ENCODE measurements at regions not wholly inside any gene's neighbourhood (a gene's known extent, or its start where the extent isn't known, plus 50 kb on each side); places are given as distances from the start of the nearest gene placed in this dataset.
"Not testable (repeated sequence)": the region's sequence is repeated elsewhere in the genome, so short reads cannot be mapped to it uniquely, and the experiment has no call there.

GRCh38 chr6:21745543-21746337 is 152.2 kb downstream of the SOX4 start:
- DNase-seq = no peak

GRCh38 chr6:21747441-21747840 is 153.9 kb downstream of the SOX4 start:
- no peak for DNase-seq

DNA sequence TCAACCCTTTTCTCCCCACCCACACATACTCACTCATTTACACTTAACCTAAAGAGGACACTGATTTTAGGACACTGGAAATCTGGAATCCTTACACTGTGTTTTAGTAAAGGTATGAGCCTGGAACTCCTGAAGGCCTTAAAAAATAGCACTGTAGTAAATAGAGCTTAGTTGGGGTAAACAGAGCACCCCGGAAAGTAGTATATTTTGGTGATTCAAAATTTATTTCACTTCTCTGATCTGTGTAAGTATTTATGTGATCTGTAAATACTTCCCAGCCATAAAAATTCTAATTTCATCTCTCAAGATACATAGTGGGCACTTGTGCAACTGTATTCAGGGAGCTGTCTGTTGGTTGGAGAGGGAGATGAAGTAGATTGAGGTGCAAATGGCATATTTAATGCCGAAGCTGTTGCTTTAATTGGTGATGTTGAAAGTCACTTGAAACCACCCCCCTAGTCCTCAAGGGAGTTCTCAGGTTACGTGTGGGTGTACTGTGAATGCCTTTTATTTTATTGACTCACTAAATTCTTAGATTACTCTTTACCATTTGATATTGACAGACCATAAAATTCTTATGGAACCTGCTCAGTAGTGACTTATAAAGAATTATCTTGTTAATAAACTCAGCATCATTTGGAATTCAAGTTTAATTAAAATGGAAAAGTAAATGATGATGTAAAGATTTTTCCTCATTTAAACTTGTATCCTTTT is 154.9 kb downstream of the SOX4 start:
- no peak for DNase-seq

- no peak for DNase-seq
These were observed 156.2 kb downstream of the SOX4 start for GRCh38 chr6:21749754-21750153.

DNA sequence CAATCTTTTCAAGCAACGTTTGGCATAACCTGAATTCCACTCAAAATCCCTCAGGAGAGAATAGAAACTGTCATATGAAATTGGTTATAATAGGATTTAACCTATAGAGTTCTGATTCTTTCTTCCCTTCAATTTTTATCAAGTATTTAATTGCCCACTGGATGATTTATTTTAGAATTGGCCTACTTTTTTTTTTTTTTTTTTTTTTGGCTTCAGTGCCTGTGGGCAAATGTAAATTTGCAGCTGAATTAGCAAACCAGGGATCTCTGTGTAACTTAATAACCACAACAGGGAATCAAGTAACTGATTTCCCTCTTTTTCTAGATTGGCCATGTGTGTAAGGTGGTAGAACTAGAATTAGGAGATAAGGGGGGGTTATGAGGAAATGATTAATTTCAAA is 157.0 kb downstream of the SOX4 start:
- no peak for DNase-seq

DNA sequence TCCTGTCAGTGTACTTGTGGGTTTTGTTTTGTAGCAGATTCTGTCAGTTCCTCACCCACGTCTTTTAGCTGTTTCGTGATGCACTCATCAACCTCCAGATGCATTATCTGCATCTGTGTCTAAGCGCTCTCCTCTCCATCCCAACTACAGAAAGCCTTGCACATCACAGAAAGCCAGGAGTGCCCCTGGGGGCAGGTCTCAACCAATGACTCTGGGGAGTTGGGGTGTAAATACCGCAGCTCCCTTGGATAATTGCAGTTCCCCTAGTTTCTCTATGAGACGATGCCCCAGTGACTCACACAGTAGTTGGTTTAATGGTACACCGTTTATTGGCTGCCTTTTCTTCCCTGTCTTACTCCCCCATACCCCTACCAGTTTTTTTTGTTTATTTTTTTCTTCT is 158.1 kb downstream of the SOX4 start:
- DNase-seq = no peak

- no peak for DNase-seq
These were observed 158.7 kb downstream of the SOX4 start for GRCh38 chr6:21752054-21752811.

GRCh38 chr6:21753241-21754108 is 159.9 kb downstream of the SOX4 start:
- DNase-seq = no peak

DNA sequence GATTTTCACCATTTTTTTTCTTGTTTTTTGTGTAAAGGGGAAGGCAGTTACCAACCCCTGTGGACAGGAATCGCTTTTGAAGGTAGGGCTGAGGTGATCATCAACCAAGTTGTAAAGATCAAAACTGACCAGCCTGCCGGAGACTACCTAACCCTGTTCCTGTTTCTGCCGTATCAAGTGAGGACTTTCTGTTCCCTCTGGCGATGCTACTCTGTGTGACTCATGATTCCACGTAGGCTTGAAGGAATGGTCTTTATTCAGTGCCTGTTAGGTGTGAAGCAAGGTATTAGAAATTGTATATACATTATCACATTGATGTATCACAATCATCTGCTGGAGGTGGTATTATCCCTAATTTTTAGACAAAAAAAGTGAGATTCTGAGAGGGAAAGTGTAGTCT is 161.3 kb downstream of the SOX4 start:
- no peak for DNase-seq

DNA sequence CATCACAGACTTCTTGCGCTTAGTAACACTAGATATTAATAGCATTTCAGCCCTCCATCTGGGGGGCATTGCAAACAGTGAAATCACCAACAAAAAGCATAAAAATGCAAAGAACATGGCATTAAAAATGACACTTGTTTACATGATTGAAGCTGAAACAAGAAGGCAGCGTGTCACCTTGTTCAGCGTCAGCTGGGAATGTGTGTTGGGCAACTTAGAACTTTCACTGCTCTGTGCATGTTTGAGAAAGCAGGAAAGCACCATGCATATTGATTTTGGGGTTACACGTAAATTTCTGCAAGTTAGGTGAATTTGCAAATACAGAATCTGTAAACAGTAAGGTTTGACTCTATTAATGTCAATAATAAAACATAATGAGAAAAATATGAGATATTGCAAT is 162.9 kb downstream of the SOX4 start:
- no peak for DNase-seq

- not testable (repeated sequence) for DNase-seq
These were observed 163.8 kb downstream of the SOX4 start for GRCh38 chr6:21757392-21757791.

GRCh38 chr6:21759721-21760120 is 166.2 kb downstream of the SOX4 start:
- DNase-seq = no peak

- not testable (repeated sequence) for DNase-seq
These were observed 167.6 kb downstream of the SOX4 start for GRCh38 chr6:21761053-21761730.

DNA sequence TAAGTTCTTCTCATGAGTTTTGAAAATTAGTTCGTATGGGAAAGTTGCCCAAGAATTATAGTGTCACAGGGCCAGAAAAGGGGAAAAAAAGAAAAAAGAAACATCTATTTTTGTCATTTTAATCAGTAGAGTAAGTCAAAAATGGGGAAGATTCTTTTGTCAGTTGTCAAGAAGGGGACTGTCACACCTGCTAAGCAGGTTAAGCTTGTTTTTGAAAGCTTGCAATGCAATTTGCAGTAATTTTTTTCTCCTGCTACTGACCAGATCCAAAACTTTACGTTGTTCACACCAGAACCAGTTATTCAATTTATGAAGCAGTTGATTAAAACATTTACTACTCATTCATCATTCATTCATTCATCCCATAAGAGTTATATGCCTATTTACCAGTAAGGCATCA is 171.4 kb downstream of the SOX4 start:
- DNase-seq = no peak

- no peak for DNase-seq
These were observed 174.5 kb downstream of the SOX4 start for GRCh38 chr6:21767891-21768648.

DNA sequence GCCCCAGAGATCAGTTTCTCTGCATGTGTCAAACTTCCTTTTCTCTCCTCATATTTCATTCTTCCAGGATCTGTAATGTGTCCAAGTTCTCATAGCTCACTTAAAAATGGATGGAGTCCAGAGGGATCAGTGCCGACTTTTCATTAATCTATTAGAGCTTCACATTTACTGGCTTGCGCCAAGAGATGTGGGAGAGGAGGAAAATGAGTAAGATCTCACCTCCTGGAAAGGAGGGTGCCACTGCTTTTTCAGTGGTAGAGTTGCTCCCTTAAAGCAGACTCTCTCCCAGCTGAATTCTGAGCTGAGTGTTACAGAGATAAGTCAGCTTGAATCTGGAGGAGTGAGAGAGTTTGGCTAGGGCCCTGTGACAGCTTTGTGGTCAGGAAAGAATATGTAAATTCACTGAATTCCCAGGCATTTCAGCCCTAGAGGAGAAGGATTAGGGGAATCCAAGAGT is 175.9 kb downstream of the SOX4 start:
- no peak for DNase-seq

- no peak for DNase-seq
These were observed 176.4 kb downstream of the SOX4 start for GRCh38 chr6:21769968-21770367.

GRCh38 chr6:21771626-21772320 is 178.2 kb downstream of the SOX4 start:
- DNase-seq = no peak

DNA sequence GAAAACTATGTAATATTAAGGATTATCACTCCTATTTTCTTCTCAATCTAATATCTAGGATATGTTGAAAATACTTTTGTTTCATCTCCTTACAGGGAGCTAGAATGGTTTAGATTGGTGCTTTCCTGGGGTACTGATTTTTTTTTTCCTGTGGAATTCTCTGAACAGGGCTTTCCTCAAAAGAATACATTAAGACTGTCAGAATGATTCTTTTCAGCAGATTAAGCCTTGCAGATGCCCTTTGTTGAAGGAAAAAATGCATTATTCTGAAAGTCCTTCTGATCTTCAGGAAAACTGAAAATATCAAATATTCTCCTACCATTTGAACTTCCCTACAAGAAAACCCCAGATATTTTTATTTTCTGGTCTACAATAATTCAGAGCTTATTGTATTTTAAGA is 178.9 kb downstream of the SOX4 start:
- no peak for DNase-seq

DNA sequence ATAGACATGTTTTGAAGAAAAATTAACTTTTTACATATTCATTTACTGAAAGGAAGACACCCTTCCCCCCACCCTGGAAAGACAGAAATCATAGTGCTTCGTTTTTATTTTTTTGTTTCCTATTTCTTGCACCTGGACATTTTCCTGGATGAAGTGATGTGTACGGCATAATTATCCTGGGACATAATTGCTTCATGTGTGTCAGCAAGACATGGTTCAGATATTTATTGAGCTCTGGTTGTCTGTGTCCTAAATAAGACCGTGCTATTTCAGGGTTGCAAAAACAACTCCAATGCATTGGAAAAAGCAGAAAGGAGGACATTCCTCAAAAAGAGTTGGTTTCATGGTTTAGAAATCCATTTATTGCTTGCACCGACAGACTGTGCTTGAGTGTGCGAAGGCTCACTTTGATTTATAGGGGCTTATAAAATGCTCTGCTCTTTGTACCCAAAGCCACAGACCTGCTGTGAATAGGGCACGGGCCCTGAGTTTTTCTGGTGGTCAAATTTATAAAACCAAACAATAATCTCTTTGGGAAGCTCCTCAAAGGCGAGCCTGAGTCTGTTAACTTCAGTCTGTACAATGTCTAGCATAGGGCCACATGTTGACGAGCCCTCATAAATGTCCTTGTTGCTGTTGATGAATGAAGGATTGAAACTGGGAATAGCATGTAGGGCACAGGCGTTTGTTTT is 179.5 kb downstream of the SOX4 start:
- DNase-seq = no peak
